A673 (cell line): ENCODE measurements at regions not wholly inside any gene's neighbourhood (a gene's known extent, or its start where the extent isn't known, plus 50 kb on each side); places are given as distances from the start of the nearest gene placed in this dataset.

ENCODE experiments used
- BruUV-seq: library from RNA; stranded (reverse); fragments of 400-500 nt; replicated peaks from 2 replicates; lab custom pipeline; 2021; lab: Mats Ljungman, UMichigan
- CTCF ChIA-PET: fragments of 300-600 bp; sonication (Branson Sonifier 250); formaldehyde crosslinking; loops from one replicate; lab custom pipeline; 2022; ENCODE audit warnings: antibody characterized with exemption; lab: Charles Lee
- POLR2A ChIA-PET: fragments of 300-600 bp; sonication (Branson Sonifier 250); formaldehyde crosslinking; loops from one replicate; lab custom pipeline; 2022; ENCODE audit warnings: antibody characterized with exemption; ENCODE audit not compliant: low non-redundant PET; lab: Charles Lee
- DNase-seq: peaks from one replicate; pipeline ENCODE4 v3.0.0-alpha.2; 2015; ENCODE audit warnings: low spot score
- H3K27ac ChIP-seq: fragments of 200-600 bp; sonication (generic); 2 replicates; pipeline ENCODE4 v1.5.1; 2016; ENCODE audit warnings: mixed run types, low read depth, mild to moderate bottlenecking, mixed read lengths, antibody characterized with exemption, low read length; ENCODE audit not compliant: poor library complexity, severe bottlenecking
- H3K27me3 ChIP-seq: fragments of 200-600 bp; sonication (generic); replicated peaks from 2 replicates; pipeline ENCODE4 v1.6.1; 2017; ENCODE audit warnings: mixed run types, low read depth, mild to moderate bottlenecking, mixed read lengths, antibody characterized with exemption, low read length; ENCODE audit not compliant: insufficient read depth, poor library complexity
- H3K36me3 ChIP-seq: fragments of 200-600 bp; sonication (generic); 2 replicates; pipeline ENCODE4 v1.6.1; 2016; ENCODE audit warnings: mixed run types, mild to moderate bottlenecking, mixed read lengths, antibody characterized with exemption, low read length; ENCODE audit not compliant: insufficient read depth, poor library complexity, severe bottlenecking
- H3K4me1 ChIP-seq: fragments of 200-600 bp; sonication (generic); 2 replicates; pipeline ENCODE4 v1.6.1; 2017; ENCODE audit warnings: mixed run types, mild to moderate bottlenecking, mixed read lengths, antibody characterized with exemption, low read length; ENCODE audit not compliant: insufficient read depth, poor library complexity, severe bottlenecking
- H3K4me3 ChIP-seq: fragments of 200-600 bp; sonication (generic); 2 replicates; pipeline ENCODE4 v1.5.1; 2016; ENCODE audit warnings: low read depth, mixed run types, mild to moderate bottlenecking, mixed read lengths, low read length; ENCODE audit not compliant: poor library complexity, severe bottlenecking
- H3K9me3 ChIP-seq: fragments of 200-600 bp; sonication (generic); 2 replicates; pipeline ENCODE4 v1.6.1; 2016; ENCODE audit warnings: mixed run types, low read depth, mild to moderate bottlenecking, mixed read lengths, antibody characterized with exemption, low read length; ENCODE audit not compliant: poor library complexity, severe bottlenecking
- CTCF ChIP-seq: fragments of 300-800, 200-600 bp; sonication (generic); conservative IDR thresholded peaks from 2 replicates; pipeline ENCODE4 v1.5.1; 2017; ENCODE audit warnings: low read depth, mild to moderate bottlenecking, antibody characterized with exemption, low read length, moderate library complexity, mixed read lengths
- EZH2 ChIP-seq: fragments of 200-600 bp; sonication (generic); IDR thresholded peaks from 2 replicates; pipeline ENCODE4 v1.6.1; 2017; ENCODE audit warnings: borderline replicate concordance, low read depth, mild to moderate bottlenecking, mixed read lengths, antibody characterized with exemption, low read length; ENCODE audit not compliant: poor library complexity, severe bottlenecking
- intact Hi-C: fragments of 100-400 bp; cut with micrococcal nuclease; formaldehyde crosslinking; loops from one replicate; pipeline ENCODE4 v1.10.0; 2022; ENCODE audit not compliant: unreplicated experiment

DNA sequence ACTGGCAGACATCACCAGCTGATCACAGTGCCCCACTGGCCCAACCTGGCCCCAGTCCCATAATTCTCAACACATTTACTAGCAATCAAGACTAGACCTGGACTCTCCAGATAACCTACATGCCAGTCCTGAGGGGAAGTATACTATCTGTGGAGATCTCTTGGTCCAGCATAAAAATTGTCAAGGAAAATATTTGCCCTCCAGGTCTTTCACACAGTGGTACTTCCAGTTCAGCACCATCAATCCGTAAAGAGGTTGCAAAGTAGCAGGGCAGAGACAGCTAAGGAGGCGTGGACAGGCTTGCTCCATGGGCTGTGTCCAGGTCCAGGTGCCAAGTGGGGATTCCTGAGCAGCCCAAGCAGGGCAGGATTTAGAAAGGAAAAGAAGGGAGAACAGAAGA is 143.6 kb upstream of the BACE2 start:
- H3K4me1 ChIP-seq: no peaks in the 10 kb centered on the region
- TF ChIP-seq CTCF (no peak), EZH2 (no peak)
- intact Hi-C loops: no loop called here
- BruUV-seq: no TSS peak
- no peaks in the 10 kb centered on the region for H3K36me3 ChIP-seq
- no peaks in the 10 kb centered on the region for H3K27me3 ChIP-seq
- DNase-seq: no peak
- no peak overlapping the region for H3K27ac ChIP-seq
- POLR2A ChIA-PET: no interaction called here
- H3K9me3 ChIP-seq: peaks cover 16% of the 10 kb centered on the region
- H3K4me3 ChIP-seq: no peak overlapping the region
- CTCF ChIA-PET: no interaction called here

- CTCF ChIA-PET: no interaction called here
- TF ChIP-seq CTCF: no peak
- no peak for TF ChIP-seq EZH2
- Histone ChIP-seq H3K4me1 (no peaks in the 10 kb centered on the region), H3K36me3 (no peaks in the 10 kb centered on the region), H3K9me3 (peaks cover 16% of the 10 kb centered on the region), H3K27me3 (no peaks in the 10 kb centered on the region), H3K27ac (no peak overlapping the region), H3K4me3 (no peak overlapping the region)
- POLR2A ChIA-PET: no interaction called here
- intact Hi-C loops: no loop called here
- no TSS peak for BruUV-seq
- DNase-seq: no peak
Measured at GRCh38 chr21:41024746-41025254, 143.2 kb upstream of the BACE2 start.

DNA sequence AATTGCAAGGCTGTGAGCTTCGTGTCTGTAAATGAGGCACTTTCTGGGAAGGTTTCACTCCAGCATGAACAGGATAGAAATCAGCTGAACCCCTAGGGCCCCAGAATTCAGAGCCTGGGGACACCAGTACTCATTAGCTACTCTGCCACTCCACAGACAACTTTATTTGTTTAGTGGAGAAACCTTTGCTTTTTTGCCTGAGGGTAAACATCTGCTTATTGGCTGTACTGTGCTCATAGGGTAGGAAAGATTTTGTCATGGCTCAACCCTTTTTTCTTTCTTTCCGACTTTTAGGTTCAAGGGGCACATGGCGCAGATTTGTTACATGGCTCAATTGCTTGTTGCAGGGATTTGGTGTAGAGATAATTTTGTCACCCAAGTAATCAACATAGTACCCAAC is 138.4 kb upstream of the BACE2 start:
- Histone ChIP-seq H3K36me3 (no peaks in the 10 kb centered on the region), H3K4me3 (no peak overlapping the region), H3K27me3 (no peaks in the 10 kb centered on the region), H3K4me1 (no peaks in the 10 kb centered on the region), H3K9me3 (peaks cover 3% of the 10 kb centered on the region), H3K27ac (no peak overlapping the region)
- DNase-seq: no peak
- CTCF ChIA-PET: no interaction called here
- no TSS peak for BruUV-seq
- TF ChIP-seq CTCF (no peak), EZH2 (no peak)
- POLR2A ChIA-PET: no interaction called here
- intact Hi-C loops: no loop called here
